ENCODE measurements at regions not wholly inside any gene's neighbourhood (a gene's known extent, or its start where the extent isn't known, plus 50 kb on each side); places are given as distances from the start of the nearest gene placed in this dataset.

DNA sequence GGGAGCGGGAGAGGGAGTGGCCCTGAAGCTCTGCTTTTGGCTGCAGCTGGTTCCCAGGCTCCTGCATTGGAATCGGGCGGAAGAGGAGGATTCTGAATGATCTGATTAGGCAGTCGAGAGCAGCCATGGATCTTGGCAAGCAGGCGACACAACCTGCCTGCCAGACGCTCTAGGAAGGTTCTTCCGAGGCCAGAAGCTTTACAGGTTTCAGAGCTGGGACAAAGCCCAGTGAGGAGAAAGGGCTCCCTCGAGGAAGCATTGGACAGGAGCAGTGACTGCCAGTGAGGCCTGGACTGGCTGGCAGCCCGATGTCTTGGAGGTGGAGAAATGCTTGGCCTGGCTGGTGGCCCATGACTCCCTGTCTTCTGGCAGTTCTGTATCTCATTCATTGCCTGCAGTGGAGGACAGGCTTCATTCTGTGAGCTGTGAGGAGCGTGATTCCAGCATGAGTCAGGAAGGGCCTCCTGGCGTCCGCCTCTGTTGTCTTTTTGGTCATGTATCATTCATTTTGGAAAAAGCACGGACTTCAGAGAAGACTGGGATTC is 132.7 kb upstream of the IPO9 start:
- peak; percentile 84 to 94 for DNase-seq
- Histone ChIP-seq H3K36me3 (no peaks in the 10 kb centered on the region), H3K27me3 (no peaks in the 10 kb centered on the region), H3K4me1 (peaks cover 0 to 6% of the 10 kb centered on the region in 2 donors), H3K4me3 (no peak overlapping the region), H3K27ac (peak overlapping the region; percentile 53 to 67), H3K9me3 (no peaks in the 10 kb centered on the region)
- TF ChIP-seq, protein P1, sequence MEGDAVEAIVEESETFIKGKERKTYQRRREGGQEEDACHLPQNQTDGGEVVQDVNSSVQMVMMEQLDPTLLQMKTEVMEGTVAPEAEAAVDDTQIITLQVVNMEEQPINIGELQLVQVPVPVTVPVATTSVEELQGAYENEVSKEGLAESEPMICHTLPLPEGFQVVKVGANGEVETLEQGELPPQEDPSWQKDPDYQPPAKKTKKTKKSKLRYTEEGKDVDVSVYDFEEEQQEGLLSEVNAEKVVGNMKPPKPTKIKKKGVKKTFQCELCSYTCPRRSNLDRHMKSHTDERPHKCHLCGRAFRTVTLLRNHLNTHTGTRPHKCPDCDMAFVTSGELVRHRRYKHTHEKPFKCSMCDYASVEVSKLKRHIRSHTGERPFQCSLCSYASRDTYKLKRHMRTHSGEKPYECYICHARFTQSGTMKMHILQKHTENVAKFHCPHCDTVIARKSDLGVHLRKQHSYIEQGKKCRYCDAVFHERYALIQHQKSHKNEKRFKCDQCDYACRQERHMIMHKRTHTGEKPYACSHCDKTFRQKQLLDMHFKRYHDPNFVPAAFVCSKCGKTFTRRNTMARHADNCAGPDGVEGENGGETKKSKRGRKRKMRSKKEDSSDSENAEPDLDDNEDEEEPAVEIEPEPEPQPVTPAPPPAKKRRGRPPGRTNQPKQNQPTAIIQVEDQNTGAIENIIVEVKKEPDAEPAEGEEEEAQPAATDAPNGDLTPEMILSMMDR (IDR thresholded peaks at IDR 0.05): peak in 1 of 4 experiments; percentile 9
- TF ChIP-seq POLR2A (IDR thresholded peaks at IDR 0.05): no peak
- intact Hi-C loops (cut with DNase I; ENCODE audit: low total_unique reads): no loop called here

DNA sequence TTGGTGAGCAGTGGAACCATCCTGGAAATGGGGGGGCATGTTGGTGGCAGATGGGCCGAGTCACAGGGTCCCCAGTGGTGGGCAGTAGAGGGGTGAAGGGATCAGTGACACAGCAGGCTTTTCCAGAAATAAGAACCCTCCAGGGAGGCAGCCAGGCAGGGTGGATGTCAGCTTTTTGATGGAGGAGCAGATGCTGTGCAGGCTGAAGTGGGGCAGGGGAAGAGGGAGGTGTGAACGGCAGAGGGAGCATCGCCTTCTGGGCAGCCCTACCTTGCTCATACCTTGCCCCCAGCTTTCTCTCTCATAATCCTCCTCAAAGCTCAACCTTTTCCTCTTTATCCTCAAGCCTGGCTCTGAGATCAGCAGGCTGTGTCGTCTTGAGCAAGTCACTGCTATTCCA is 131.8 kb upstream of the IPO9 start:
- TF ChIP-seq, protein P1 (IDR thresholded peaks at IDR 0.05): no peak
- no peak for TF ChIP-seq POLR2A (IDR thresholded peaks at IDR 0.05)
- intact Hi-C loops (cut with DNase I; ENCODE audit: low total_unique reads): no loop called here
- Histone ChIP-seq H3K27ac (no peak overlapping the region), H3K36me3 (no peaks in the 10 kb centered on the region), H3K4me3 (no peak overlapping the region), H3K4me1 (peaks cover 0 to 6% of the 10 kb centered on the region in 2 donors), H3K27me3 (no peaks in the 10 kb centered on the region), H3K9me3 (no peaks in the 10 kb centered on the region)
- DNase-seq: no peak

DNA sequence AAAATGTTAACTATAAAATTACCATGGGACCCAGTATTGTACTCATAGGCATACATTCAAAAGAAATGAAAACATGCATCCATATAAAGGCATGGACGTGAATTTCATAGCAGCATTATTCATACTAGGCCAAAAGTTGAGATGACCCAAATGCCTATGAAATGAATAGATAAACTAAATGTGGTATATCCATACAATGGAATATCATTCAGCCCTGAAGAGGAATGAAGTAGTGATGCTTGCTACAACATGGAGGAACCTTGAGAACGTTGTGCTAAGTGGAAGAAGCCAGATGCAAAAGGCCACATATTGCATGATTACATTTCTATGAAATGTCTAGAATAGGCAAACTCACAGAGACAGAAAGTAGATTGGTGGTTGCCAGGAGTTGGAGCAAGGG is 127.1 kb upstream of the IPO9 start:
- peaks cover 0 to 8% of the 10 kb centered on the region in 2 donors for H3K4me1 ChIP-seq
- TF ChIP-seq POLR2A (IDR thresholded peaks at IDR 0.05): no peak
- TF ChIP-seq, protein P1 (IDR thresholded peaks at IDR 0.05): no peak
- no peak overlapping the region for H3K27ac ChIP-seq
- H3K27me3 ChIP-seq: no peaks in the 10 kb centered on the region
- H3K36me3 ChIP-seq: no peaks in the 10 kb centered on the region
- DNase-seq: no peak
- no peak overlapping the region for H3K4me3 ChIP-seq
- intact Hi-C loops (cut with DNase I; ENCODE audit: low total_unique reads): no loop called here
- H3K9me3 ChIP-seq: no peaks in the 10 kb centered on the region

DNA sequence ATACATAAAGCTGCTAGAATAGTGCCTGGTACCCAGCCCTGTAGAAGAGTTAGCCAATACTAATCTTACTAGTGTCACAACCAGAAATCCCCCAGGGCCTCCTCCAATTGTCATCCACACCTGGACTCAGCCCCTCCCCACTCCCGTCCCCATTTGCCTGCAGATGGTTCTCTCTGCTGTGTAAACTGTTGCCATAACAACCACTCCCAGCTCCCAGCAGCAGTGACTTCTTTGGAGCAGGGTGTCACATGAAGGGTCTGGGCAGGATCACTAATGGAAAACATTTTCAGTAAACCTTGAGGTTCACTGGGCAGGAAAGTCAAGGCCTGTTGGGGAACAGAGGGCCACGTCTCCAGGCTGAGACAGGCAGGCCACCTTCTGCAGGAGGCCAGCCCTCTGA is 126.0 kb upstream of the IPO9 start:
- Histone ChIP-seq H3K27ac (peak overlapping the region; percentile 72 to 79), H3K9me3 (no peaks in the 10 kb centered on the region), H3K4me1 (peaks cover 0 to 8% of the 10 kb centered on the region in 2 donors), H3K36me3 (no peaks in the 10 kb centered on the region), H3K27me3 (no peaks in the 10 kb centered on the region), H3K4me3 (no peak overlapping the region)
- DNase-seq: peak in 1 of 2 donors; percentile 28
- intact Hi-C loops (cut with DNase I; ENCODE audit: low total_unique reads): no loop called here
- no peak for TF ChIP-seq POLR2A (IDR thresholded peaks at IDR 0.05)
- TF ChIP-seq, protein P1 (IDR thresholded peaks at IDR 0.05): no peak

DNA sequence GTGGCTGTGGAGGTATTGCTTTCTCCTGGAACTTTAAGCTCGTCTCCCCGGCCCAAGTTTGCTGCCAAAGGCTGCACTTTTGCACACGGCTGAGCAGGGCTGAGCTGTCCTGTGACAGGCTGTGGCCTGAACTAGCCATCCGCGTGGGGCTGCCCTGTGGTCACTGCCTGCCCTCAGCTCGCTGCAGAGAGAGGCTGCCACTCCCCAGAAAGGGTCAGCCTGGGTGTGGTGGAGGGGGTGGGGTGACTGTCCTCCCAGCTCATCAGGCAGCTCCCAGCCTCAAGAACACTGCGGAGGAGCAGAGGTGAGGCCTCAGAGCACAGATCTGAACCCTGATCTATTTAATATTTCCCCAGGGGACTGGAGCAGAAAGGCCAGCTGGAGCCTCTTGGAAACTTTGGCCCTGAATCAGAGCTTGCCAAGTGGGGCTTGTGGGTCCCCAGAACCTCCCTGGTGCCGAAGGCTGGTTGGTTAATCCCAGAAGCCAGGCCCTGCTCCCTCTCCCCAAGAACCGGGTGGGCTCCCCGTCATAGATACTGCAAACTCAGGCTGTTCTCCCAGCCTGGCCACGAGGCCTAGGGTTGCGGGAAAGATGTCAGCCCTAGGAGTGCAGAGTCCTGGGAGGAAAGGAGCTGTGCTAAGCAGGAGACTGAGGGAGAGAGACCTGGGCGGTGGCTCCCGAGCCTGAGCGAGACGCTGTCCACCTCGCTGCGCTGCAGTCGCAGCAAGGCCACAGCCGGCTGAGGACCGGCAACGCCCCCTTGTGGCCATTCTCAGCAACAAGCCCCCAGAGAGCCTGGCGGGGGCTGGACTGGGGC is 125.1 kb upstream of the IPO9 start:
- Histone ChIP-seq H3K4me1 (peaks cover 0 to 8% of the 10 kb centered on the region in 2 donors), H3K27me3 (no peaks in the 10 kb centered on the region), H3K4me3 (no peak overlapping the region), H3K27ac (peak overlapping the region; percentile 72 to 79), H3K9me3 (no peaks in the 10 kb centered on the region), H3K36me3 (no peaks in the 10 kb centered on the region)
- DNase-seq: peak; percentile 85 to 88
- intact Hi-C loops (cut with DNase I; ENCODE audit: low total_unique reads): loop anchor here (2.0 kb wide), 1 partner anchor 145 kb away; no protein-coding TSS in a partner anchor
- TF ChIP-seq POLR2A (IDR thresholded peaks at IDR 0.05): no peak
- TF ChIP-seq, protein P1 (IDR thresholded peaks at IDR 0.05): peak; percentile 96 to 98 (median 98)
